ENCODE measurements at regions not wholly inside any gene's neighbourhood (a gene's known extent, or its start where the extent isn't known, plus 50 kb on each side); places are given as distances from the start of the nearest gene placed in this dataset.

- Histone ChIP-seq H3K27me3 (replicated peaks in 1 of 4; ENCODE audit: control extremely low read depth in 1 of 4, control insufficient read depth in 3 of 4, insufficient read depth in 4 of 4, low read length in 3 of 4) (peaks cover 0 to 15% (median 5%) of the 10 kb centered on the region in 4 experiments), H3K4me1 (ENCODE audit: control insufficient read depth in 2 of 2, insufficient read depth in 2 of 2, low read length in 2 of 2) (no peaks in the 10 kb centered on the region), H2AFZ (ENCODE audit: insufficient read depth, low read depth, low read length, poor library complexity, severe bottlenecking) (no peak overlapping the region), H3K79me2 (ENCODE audit: control insufficient read depth, insufficient read depth, low read length) (no peaks in the 10 kb centered on the region), H3K36me3 (replicated peaks in 1 of 2; ENCODE audit: control extremely low read depth in 1 of 2, control insufficient read depth in 1 of 2, extremely low read depth in 1 of 2, insufficient read depth in 2 of 2, low read length in 1 of 2) (no peaks in the 10 kb centered on the region), H3K4me2 (replicated peaks; ENCODE audit: low read depth, low read length, poor library complexity, severe bottlenecking) (no peak overlapping the region), H3K27ac (ENCODE audit: low read length in 2 of 2) (no peak overlapping the region), H3K9ac (ENCODE audit: low read length) (no peak overlapping the region), H4K20me1 (ENCODE audit: control insufficient read depth, insufficient read depth, low read length, poor library complexity, severe bottlenecking) (no peaks in the 10 kb centered on the region), H3K4me3 (ENCODE audit: control extremely low read depth in 1 of 5, extremely low read depth in 1 of 5, insufficient read depth in 1 of 5, low read depth in 2 of 5, low read length in 4 of 5) (no peak overlapping the region), H3K9me3 (ENCODE audit: control extremely low read depth in 1 of 3, control insufficient read depth in 2 of 3, insufficient read depth in 1 of 3, low read length in 2 of 3) (no peaks in the 10 kb centered on the region)
- ChIA-PET POLR2A (no interaction called here), CTCF (no interaction called here)
- Mint-ChIP-seq H3K27me3 (peaks cover 24% of the 10 kb centered on the region), H3K4me3 (no peak overlapping the region), H3K4me1 (no peaks in the 10 kb centered on the region), H3K27ac (no peak overlapping the region), H3K9me3 (ENCODE audit: insufficient read depth) (no peaks in the 10 kb centered on the region)
- no peak for TF ChIP-seq EZH2 (IDR thresholded peaks at IDR 0.05; ENCODE audit: borderline replicate concordance, insufficient read depth, low read depth, low read length, poor library complexity, severe bottlenecking)
- TF ChIP-seq CTCF (IDR thresholded peaks at IDR 0.05): no peak
- ATAC-seq (ENCODE audit: low read depth) (no peak), DNase-seq (no peak)
- intact Hi-C loops (cut with micrococcal nuclease): no loop called here
- WGBS (ENCODE audit: insufficient coverage): 37% methylated on average over 10 of the region's 20 CpGs
These were observed 103.8 kb upstream of the ERCC6L2 start for GRCh38 chr9:95771556-95772246.

GRCh38 chr9:95770653-95771131 is 104.8 kb upstream of the ERCC6L2 start:
- intact Hi-C loops (cut with micrococcal nuclease): no loop called here
- ATAC-seq (ENCODE audit: low read depth) (no peak), DNase-seq (no peak)
- Histone ChIP-seq H3K9me3 (ENCODE audit: control extremely low read depth in 1 of 3, control insufficient read depth in 2 of 3, insufficient read depth in 1 of 3, low read length in 2 of 3) (no peaks in the 10 kb centered on the region), H4K20me1 (ENCODE audit: control insufficient read depth, insufficient read depth, low read length, poor library complexity, severe bottlenecking) (no peaks in the 10 kb centered on the region), H3K27me3 (replicated peaks in 1 of 4; ENCODE audit: control extremely low read depth in 1 of 4, control insufficient read depth in 3 of 4, insufficient read depth in 4 of 4, low read length in 3 of 4) (peaks cover 0 to 15% (median 5%) of the 10 kb centered on the region in 4 experiments), H3K4me3 (ENCODE audit: control extremely low read depth in 1 of 5, extremely low read depth in 1 of 5, insufficient read depth in 1 of 5, low read depth in 2 of 5, low read length in 4 of 5) (no peak overlapping the region), H3K79me2 (ENCODE audit: control insufficient read depth, insufficient read depth, low read length) (no peaks in the 10 kb centered on the region), H3K36me3 (replicated peaks in 1 of 2; ENCODE audit: control extremely low read depth in 1 of 2, control insufficient read depth in 1 of 2, extremely low read depth in 1 of 2, insufficient read depth in 2 of 2, low read length in 1 of 2) (no peaks in the 10 kb centered on the region), H3K27ac (ENCODE audit: low read length in 2 of 2) (no peak overlapping the region), H3K9ac (ENCODE audit: low read length) (no peak overlapping the region), H2AFZ (ENCODE audit: insufficient read depth, low read depth, low read length, poor library complexity, severe bottlenecking) (no peak overlapping the region), H3K4me2 (replicated peaks; ENCODE audit: low read depth, low read length, poor library complexity, severe bottlenecking) (no peak overlapping the region), H3K4me1 (ENCODE audit: control insufficient read depth in 2 of 2, insufficient read depth in 2 of 2, low read length in 2 of 2) (no peaks in the 10 kb centered on the region)
- Mint-ChIP-seq H3K4me3 (no peak overlapping the region), H3K27me3 (peaks cover 18% of the 10 kb centered on the region), H3K27ac (no peak overlapping the region), H3K9me3 (ENCODE audit: insufficient read depth) (no peaks in the 10 kb centered on the region), H3K4me1 (no peaks in the 10 kb centered on the region)
- WGBS (ENCODE audit: insufficient coverage): 75% methylated on average over 5 of the region's 7 CpGs
- ChIA-PET CTCF (interaction anchor here (1.2 kb wide), 1 partner anchor 11 kb away, joined by 3 read pairs; no protein-coding TSS in a partner anchor), POLR2A (no interaction called here)
- TF ChIP-seq CTCF (IDR thresholded peaks at IDR 0.05) (no peak), EZH2 (IDR thresholded peaks at IDR 0.05; ENCODE audit: borderline replicate concordance, insufficient read depth, low read depth, low read length, poor library complexity, severe bottlenecking) (no peak)
